ENCODE measurements at regions not wholly inside any gene's neighbourhood (a gene's known extent, or its start where the extent isn't known, plus 50 kb on each side); places are given as distances from the start of the nearest gene placed in this dataset.
"Not testable (repeated sequence)": the region's sequence is repeated elsewhere in the genome, so short reads cannot be mapped to it uniquely, and the experiment has no call there.

GRCh38 chr5:112552216-112552615 lies 133.1 kb upstream of the EPB41L4A start:
- H3K4me1 ChIP-seq: no peaks in the 10 kb centered on the region
- H3K27me3 ChIP-seq: no peaks in the 10 kb centered on the region
- TF ChIP-seq POLR2A (IDR thresholded peaks at IDR 0.05; ENCODE audit: low read depth) (no peak), EP300 (IDR thresholded peaks at IDR 0.05) (no peak), POLR2AphosphoS5 (IDR thresholded peaks at IDR 0.05) (no peak)
- TF ChIP-seq, protein P1, sequence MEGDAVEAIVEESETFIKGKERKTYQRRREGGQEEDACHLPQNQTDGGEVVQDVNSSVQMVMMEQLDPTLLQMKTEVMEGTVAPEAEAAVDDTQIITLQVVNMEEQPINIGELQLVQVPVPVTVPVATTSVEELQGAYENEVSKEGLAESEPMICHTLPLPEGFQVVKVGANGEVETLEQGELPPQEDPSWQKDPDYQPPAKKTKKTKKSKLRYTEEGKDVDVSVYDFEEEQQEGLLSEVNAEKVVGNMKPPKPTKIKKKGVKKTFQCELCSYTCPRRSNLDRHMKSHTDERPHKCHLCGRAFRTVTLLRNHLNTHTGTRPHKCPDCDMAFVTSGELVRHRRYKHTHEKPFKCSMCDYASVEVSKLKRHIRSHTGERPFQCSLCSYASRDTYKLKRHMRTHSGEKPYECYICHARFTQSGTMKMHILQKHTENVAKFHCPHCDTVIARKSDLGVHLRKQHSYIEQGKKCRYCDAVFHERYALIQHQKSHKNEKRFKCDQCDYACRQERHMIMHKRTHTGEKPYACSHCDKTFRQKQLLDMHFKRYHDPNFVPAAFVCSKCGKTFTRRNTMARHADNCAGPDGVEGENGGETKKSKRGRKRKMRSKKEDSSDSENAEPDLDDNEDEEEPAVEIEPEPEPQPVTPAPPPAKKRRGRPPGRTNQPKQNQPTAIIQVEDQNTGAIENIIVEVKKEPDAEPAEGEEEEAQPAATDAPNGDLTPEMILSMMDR (IDR thresholded peaks at IDR 0.05): no peak
- no peaks in the 10 kb centered on the region for H3K9me3 ChIP-seq
- 91% methylated on average over 9 of the region's 9 CpGs for WGBS
- no peaks in the 10 kb centered on the region for H3K36me3 ChIP-seq
- no peak for DNase-seq (ENCODE audit: extremely low spot score)
- no peak overlapping the region for H3K27ac ChIP-seq (replicated peaks in 1 of 4)
- intact Hi-C loops (cut with DNase I): loop anchor here (2.0 to 10.0 kb wide), 2 partner anchors 205 to 293 kb away; no protein-coding TSS in a partner anchor
- no peak overlapping the region for H3K4me3 ChIP-seq

DNA sequence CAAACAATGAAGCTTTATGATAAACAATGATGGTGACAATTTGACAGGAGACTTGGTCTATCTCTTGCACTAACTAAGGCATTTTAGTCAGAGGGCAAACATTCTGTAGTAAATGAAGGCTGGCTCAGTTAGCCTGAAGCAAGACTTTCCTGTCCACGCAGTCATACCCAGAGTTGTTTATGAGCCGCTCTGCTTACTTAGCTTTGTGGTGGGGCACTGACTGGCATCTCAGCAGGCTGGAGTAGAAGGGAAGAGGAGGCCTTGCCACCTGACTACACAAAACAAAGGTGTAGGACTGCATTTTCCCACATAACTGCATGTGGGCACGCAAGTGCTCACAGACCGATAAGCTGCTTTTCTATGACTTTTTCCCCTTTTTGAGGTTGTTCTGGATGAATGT lies 133.7 kb upstream of the EPB41L4A start:
- 98% methylated on average over 4 of the region's 4 CpGs for WGBS
- Histone ChIP-seq H3K27ac (replicated peaks in 1 of 4) (no peak overlapping the region), H3K36me3 (no peaks in the 10 kb centered on the region), H3K9me3 (no peaks in the 10 kb centered on the region), H3K4me3 (no peak overlapping the region), H3K27me3 (no peaks in the 10 kb centered on the region), H3K4me1 (no peaks in the 10 kb centered on the region)
- intact Hi-C loops (cut with DNase I): loop anchor here (2.0 to 10.0 kb wide), 2 partner anchors 204 to 292 kb away; no protein-coding TSS in a partner anchor
- TF ChIP-seq POLR2A (IDR thresholded peaks at IDR 0.05; ENCODE audit: low read depth) (no peak), EP300 (IDR thresholded peaks at IDR 0.05) (no peak), POLR2AphosphoS5 (IDR thresholded peaks at IDR 0.05) (no peak)
- TF ChIP-seq, protein P1 (IDR thresholded peaks at IDR 0.05): no peak
- DNase-seq (ENCODE audit: extremely low spot score): no peak

- no peaks in the 10 kb centered on the region for H3K36me3 ChIP-seq
- H3K27me3 ChIP-seq: no peaks in the 10 kb centered on the region
- 79% methylated on average over 13 of the region's 13 CpGs for WGBS
- TF ChIP-seq POLR2A (IDR thresholded peaks at IDR 0.05; ENCODE audit: low read depth): no peak
- TF ChIP-seq, protein P1 (IDR thresholded peaks at IDR 0.05): no peak
- no peak for TF ChIP-seq POLR2AphosphoS5 (IDR thresholded peaks at IDR 0.05)
- TF ChIP-seq EP300 (IDR thresholded peaks at IDR 0.05): no peak
- intact Hi-C loops (cut with DNase I): loop anchor here (10.0 kb wide), 1 partner anchor 290 kb away; no protein-coding TSS in a partner anchor
- no peaks in the 10 kb centered on the region for H3K9me3 ChIP-seq
- H3K4me3 ChIP-seq: peak overlapping the region in 1 of 4 donors; percentile 6
- H3K27ac ChIP-seq (replicated peaks in 1 of 4): no peak overlapping the region
- DNase-seq (ENCODE audit: extremely low spot score): no peak
- no peaks in the 10 kb centered on the region for H3K4me1 ChIP-seq
These were observed 135.3 kb upstream of the EPB41L4A start for GRCh38 chr5:112554101-112554977.

- Histone ChIP-seq H3K36me3 (no peaks in the 10 kb centered on the region), H3K9me3 (no peaks in the 10 kb centered on the region), H3K27ac (replicated peaks in 1 of 4) (no peak overlapping the region), H3K4me1 (no peaks in the 10 kb centered on the region), H3K27me3 (no peaks in the 10 kb centered on the region), H3K4me3 (no peak overlapping the region)
- 88% methylated on average over 1 of the region's 2 CpGs for WGBS
- TF ChIP-seq EP300 (IDR thresholded peaks at IDR 0.05): no peak
- no peak for DNase-seq (ENCODE audit: extremely low spot score)
- intact Hi-C loops (cut with DNase I): loop anchor here (10.0 kb wide), 1 partner anchor 290 kb away; no protein-coding TSS in a partner anchor
These were observed 136.1 kb upstream of the EPB41L4A start for GRCh38 chr5:112555197-112555596.

DNA sequence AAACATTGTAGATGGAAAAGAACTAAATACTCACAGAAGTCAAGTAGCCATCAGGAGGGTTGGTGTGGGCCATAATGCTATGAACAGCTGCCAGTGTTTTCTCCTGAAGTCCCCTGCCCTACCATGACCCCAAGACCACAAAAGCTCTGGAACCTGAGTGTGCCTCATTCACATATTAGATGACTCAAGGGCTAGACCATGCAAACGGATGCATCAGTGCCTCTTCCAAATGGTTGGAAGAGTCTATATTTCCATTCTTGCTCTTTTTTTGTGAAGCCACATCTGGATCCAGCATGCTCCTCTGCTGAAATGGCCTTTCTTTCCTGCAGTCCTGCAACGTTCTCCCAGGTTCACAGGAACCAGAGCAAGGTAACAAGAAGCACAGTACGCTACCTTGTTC lies 136.6 kb upstream of the EPB41L4A start:
- TF ChIP-seq POLR2AphosphoS5 (IDR thresholded peaks at IDR 0.05): no peak
- no peak for TF ChIP-seq EP300 (IDR thresholded peaks at IDR 0.05)
- TF ChIP-seq POLR2A (IDR thresholded peaks at IDR 0.05; ENCODE audit: low read depth): no peak
- TF ChIP-seq, protein P1 (IDR thresholded peaks at IDR 0.05): no peak
- WGBS: 56% methylated on average over 3 of the region's 3 CpGs
- H3K4me3 ChIP-seq: no peak overlapping the region
- H3K27ac ChIP-seq (replicated peaks in 1 of 4): no peak overlapping the region
- H3K9me3 ChIP-seq: no peaks in the 10 kb centered on the region
- H3K27me3 ChIP-seq: no peaks in the 10 kb centered on the region
- DNase-seq (ENCODE audit: extremely low spot score): no peak
- H3K4me1 ChIP-seq: no peaks in the 10 kb centered on the region
- no peaks in the 10 kb centered on the region for H3K36me3 ChIP-seq
- intact Hi-C loops (cut with DNase I): loop anchor here (10.0 kb wide), 1 partner anchor 289 kb away; no protein-coding TSS in a partner anchor

DNA sequence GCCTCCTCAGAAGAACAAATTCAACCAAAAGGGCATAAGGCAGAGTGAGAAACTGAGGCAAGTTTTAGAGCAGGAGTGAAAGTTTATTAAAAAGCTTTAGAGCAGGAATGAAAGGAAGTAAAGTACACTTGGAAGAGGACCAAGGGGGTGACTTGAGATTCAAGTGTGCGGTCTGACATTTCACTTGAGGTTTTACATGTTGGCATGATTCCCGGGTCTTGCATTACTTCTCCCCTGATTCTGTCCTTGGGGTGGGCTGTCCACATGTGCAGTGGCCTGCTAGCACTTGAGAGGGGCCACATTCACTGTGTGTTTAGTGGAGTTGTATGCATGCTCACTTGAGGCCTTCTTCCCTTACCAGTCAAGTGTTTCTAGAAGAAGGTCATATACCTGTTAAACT lies 140.4 kb upstream of the EPB41L4A start:
- not testable (repeated sequence) for DNase-seq (ENCODE audit: extremely low spot score); H3K36me3 ChIP-seq; H3K27ac ChIP-seq (replicated peaks in 1 of 4); H3K4me3 ChIP-seq; H3K4me1 ChIP-seq; H3K27me3 ChIP-seq; H3K9me3 ChIP-seq
- WGBS: 75% methylated on average over 2 of the region's 2 CpGs
- intact Hi-C loops (cut with DNase I): loop anchor here (10.0 kb wide), 1 partner anchor 285 kb away; no protein-coding TSS in a partner anchor
